ENCODE measurements at regions not wholly inside any gene's neighbourhood (a gene's known extent, or its start where the extent isn't known, plus 50 kb on each side); places are given as distances from the start of the nearest gene placed in this dataset.

DNA sequence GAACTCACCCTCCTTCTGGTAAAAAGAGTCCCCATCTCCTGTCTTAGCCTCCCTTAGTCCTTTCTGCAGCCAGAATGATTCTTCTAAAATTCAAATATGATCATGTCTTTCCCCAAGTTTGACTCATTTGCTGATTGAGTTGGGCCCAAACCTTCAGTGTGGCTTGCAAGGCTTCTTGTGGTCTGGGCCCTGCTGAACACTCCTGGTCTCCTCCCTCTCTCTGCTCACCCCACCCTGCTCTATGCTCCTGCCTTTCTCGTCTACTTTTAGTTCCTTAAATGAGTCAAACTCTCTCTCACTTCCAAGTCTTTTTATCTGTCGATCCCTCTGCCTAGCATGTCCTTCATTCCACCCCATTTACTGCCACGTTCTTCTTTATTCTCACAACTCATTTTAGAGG, 72.6 kb downstream of the CCR1 start:
- Histone ChIP-seq H3K36me3 (replicated peaks) (no peaks in the 10 kb centered on the region), H3K27ac (no peak overlapping the region), H3K4me3 (ENCODE audit: low read depth, low read length) (no peak overlapping the region), H3K27me3 (replicated peaks) (no peaks in the 10 kb centered on the region)
- TF ChIP-seq, protein P1, sequence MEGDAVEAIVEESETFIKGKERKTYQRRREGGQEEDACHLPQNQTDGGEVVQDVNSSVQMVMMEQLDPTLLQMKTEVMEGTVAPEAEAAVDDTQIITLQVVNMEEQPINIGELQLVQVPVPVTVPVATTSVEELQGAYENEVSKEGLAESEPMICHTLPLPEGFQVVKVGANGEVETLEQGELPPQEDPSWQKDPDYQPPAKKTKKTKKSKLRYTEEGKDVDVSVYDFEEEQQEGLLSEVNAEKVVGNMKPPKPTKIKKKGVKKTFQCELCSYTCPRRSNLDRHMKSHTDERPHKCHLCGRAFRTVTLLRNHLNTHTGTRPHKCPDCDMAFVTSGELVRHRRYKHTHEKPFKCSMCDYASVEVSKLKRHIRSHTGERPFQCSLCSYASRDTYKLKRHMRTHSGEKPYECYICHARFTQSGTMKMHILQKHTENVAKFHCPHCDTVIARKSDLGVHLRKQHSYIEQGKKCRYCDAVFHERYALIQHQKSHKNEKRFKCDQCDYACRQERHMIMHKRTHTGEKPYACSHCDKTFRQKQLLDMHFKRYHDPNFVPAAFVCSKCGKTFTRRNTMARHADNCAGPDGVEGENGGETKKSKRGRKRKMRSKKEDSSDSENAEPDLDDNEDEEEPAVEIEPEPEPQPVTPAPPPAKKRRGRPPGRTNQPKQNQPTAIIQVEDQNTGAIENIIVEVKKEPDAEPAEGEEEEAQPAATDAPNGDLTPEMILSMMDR (IDR thresholded peaks at IDR 0.05; ENCODE audit: low read depth, low read length, missing control alignments) = no peak
- in situ Hi-C loops (cut with HindIII; ENCODE audit: low pct_ligation_motif_present, low sequenced_read_pairs) = no loop called here
- DNase-seq = no peak

DNA sequence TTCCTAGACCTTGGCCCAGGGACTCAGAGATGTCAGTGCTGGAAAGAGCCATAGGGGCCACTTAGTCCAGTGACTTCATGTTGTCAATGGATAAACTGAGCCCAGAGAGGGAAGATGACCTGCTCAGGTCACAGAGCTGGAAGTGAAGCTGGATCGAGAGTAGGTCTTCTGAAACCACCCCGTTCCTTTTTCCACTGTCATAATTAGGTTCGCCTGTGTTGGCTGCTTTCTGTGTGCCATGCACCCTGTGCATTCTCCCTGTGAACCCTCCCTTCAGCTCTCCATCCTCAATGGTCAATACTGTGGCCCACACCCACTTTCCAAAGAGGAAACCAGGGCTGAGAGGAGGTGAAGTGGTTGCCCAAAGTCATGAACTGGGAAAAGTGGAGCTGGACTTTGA, 74.8 kb downstream of the CCR1 start:
- Histone ChIP-seq H3K27me3 (replicated peaks) (no peaks in the 10 kb centered on the region), H3K4me3 (ENCODE audit: low read depth, low read length) (no peak overlapping the region), H3K27ac (no peak overlapping the region), H3K36me3 (replicated peaks) (no peaks in the 10 kb centered on the region)
- TF ChIP-seq, protein P1 (IDR thresholded peaks at IDR 0.05; ENCODE audit: low read depth, low read length, missing control alignments) = no peak
- in situ Hi-C loops (cut with HindIII; ENCODE audit: low pct_ligation_motif_present, low sequenced_read_pairs) = no loop called here
- DNase-seq = no peak

DNA sequence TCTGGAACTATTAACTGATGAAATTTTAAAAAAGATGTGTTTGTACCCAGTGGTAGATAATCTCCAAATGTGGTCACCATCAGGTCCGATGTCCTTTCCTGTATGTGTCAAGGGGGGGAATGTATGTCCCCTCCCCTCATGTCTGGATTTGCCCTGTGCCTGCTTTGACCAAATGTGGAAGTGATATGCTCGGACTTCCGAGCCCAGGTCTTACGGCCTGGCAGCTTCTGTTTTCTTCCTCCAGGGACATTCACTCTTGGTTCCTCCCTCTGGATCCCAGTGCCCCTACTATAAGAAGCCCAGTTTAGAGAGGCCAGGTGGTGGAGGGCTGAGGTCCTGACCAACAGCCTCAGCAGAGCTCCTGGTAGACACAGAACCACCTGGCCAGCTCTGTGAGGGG, 75.5 kb downstream of the CCR1 start:
- no peaks in the 10 kb centered on the region for H3K27me3 ChIP-seq (replicated peaks)
- in situ Hi-C loops (cut with HindIII; ENCODE audit: low pct_ligation_motif_present, low sequenced_read_pairs) = no loop called here
- no peak for DNase-seq
- TF ChIP-seq, protein P1 (IDR thresholded peaks at IDR 0.05; ENCODE audit: low read depth, low read length, missing control alignments) = no peak
- no peak overlapping the region for H3K4me3 ChIP-seq (ENCODE audit: low read depth, low read length)
- H3K27ac ChIP-seq = no peak overlapping the region
- H3K36me3 ChIP-seq (replicated peaks) = no peaks in the 10 kb centered on the region

DNA sequence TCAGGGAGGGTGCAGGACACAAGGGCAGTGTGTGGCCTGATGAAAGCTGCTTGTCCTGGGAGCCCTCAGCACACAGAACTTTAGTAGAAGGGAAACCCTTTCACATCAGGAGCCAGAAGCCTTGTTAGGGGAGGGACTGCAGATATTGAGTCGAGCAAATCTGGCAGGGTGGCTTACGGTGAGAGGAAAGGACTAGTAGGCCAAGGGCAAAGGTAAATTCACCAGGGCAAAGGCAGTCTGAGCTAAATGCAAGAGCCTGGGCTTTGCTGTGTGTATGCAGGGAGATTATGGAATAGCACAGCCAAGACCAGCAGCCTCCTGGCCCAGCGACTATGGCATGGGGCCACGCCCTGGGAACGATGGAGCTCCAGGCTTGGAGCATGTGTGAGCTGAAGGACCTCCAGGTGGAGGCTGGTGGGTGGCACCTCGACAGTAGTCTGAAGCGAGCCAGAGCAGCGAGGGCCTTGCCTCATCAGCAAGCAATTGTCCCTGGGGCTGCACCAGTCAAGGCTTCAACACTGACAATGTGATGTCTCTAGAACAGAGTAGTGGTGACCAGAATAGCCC, 76.1 kb downstream of the CCR1 start:
- TF ChIP-seq, protein P1 (IDR thresholded peaks at IDR 0.05; ENCODE audit: low read depth, low read length, missing control alignments) = no peak
- in situ Hi-C loops (cut with HindIII; ENCODE audit: low pct_ligation_motif_present, low sequenced_read_pairs) = no loop called here
- H3K36me3 ChIP-seq (replicated peaks) = no peaks in the 10 kb centered on the region
- no peak for DNase-seq
- no peak overlapping the region for H3K4me3 ChIP-seq (ENCODE audit: low read depth, low read length)
- no peak overlapping the region for H3K27ac ChIP-seq
- H3K27me3 ChIP-seq (replicated peaks) = no peaks in the 10 kb centered on the region

DNA sequence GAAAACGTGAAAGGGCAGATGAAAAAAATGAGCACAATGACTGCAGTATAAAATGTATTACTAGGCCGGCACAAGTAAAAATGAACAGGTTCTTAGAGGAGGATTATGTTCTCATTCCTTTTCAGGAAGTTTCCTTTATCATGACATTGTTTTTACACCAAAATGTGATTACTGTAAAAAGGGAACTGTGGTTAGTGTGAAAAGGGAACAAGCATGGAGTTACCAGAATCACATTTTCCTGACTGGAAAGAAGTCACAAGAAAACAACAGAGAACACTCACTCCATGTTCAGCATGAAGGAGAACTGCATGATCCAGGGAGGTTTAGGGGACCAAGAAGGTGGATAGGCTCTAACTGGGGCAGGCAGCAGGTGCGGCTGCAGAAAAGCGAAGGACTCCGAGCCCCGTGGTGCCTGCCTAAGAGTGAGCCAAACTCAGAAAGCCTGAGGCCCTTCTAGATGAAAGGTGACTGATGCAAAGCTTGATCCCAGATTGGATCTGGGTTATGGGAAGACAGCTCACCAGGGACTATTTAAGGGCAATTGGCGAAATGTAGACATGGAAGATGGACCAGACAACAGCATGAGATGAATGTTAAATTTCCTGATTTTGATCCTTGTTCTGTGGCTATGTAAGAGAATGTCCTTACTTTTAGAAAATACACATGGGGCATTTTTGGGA, 77.3 kb downstream of the CCR1 start:
- TF ChIP-seq, protein P1 (IDR thresholded peaks at IDR 0.05; ENCODE audit: low read depth, low read length, missing control alignments) = no peak
- H3K27me3 ChIP-seq (replicated peaks) = no peaks in the 10 kb centered on the region
- H3K4me3 ChIP-seq (ENCODE audit: low read depth, low read length) = no peak overlapping the region
- no peak for DNase-seq
- no peaks in the 10 kb centered on the region for H3K36me3 ChIP-seq (replicated peaks)
- no peak overlapping the region for H3K27ac ChIP-seq
- in situ Hi-C loops (cut with HindIII; ENCODE audit: low pct_ligation_motif_present, low sequenced_read_pairs) = no loop called here
